Chondrocyte (in vitro differentiated cells): ENCODE measurements at regions not wholly inside any gene's neighbourhood (a gene's known extent, or its start where the extent isn't known, plus 50 kb on each side); places are given as distances from the start of the nearest gene placed in this dataset.
"Not testable (repeated sequence)": the region's sequence is repeated elsewhere in the genome, so short reads cannot be mapped to it uniquely, and the experiment has no call there.

ENCODE experiments used
- DNase-seq: peaks from one replicate; pipeline ENCODE4 v3.0.0; 2021; ENCODE audit warnings: mixed read lengths, low spot score
- H3K27ac Mint-ChIP-seq: one replicate; pipeline ENCODE4 v1.8.0; 2021; ENCODE audit warnings: mild to moderate bottlenecking, moderate library complexity, mixed read lengths; ENCODE audit not compliant: unreplicated experiment
- H3K27me3 Mint-ChIP-seq: 2 replicates; pipeline ENCODE4 v1.8.0; 2021; ENCODE audit warnings: low read depth, mixed read lengths
- H3K36me3 Mint-ChIP-seq: 2 replicates; pipeline ENCODE4 v1.8.0; 2021; ENCODE audit warnings: low read depth, mixed read lengths
- H3K4me1 Mint-ChIP-seq: 2 replicates; pipeline ENCODE4 v1.8.0; 2021; ENCODE audit warnings: low read depth, mild to moderate bottlenecking, mixed read lengths
- H3K4me3 Mint-ChIP-seq: one replicate; pipeline ENCODE4 v1.8.0; 2021; ENCODE audit warnings: mild to moderate bottlenecking, moderate library complexity, mixed read lengths; ENCODE audit not compliant: unreplicated experiment
- H3K9me3 Mint-ChIP-seq: 2 replicates; pipeline ENCODE4 v1.8.0; 2021; ENCODE audit warnings: low read depth, mixed read lengths
- TF ChIP-seq, protein P1 (sequence below): fragments of 200-600 bp; sonication (generic); IDR thresholded peaks from 2 replicates; pipeline ENCODE4 v1.5.0; 2021; ENCODE audit warnings: antibody characterized with exemption, mild to moderate bottlenecking, moderate library complexity

- Mint-ChIP-seq H3K36me3 (no peaks in the 10 kb centered on the region), H3K4me3 (no peak overlapping the region), H3K27me3 (peaks cover 4% of the 10 kb centered on the region), H3K4me1 (peaks cover 8% of the 10 kb centered on the region), H3K27ac (no peak overlapping the region), H3K9me3 (peaks cover 7% of the 10 kb centered on the region)
- TF ChIP-seq, protein P1, sequence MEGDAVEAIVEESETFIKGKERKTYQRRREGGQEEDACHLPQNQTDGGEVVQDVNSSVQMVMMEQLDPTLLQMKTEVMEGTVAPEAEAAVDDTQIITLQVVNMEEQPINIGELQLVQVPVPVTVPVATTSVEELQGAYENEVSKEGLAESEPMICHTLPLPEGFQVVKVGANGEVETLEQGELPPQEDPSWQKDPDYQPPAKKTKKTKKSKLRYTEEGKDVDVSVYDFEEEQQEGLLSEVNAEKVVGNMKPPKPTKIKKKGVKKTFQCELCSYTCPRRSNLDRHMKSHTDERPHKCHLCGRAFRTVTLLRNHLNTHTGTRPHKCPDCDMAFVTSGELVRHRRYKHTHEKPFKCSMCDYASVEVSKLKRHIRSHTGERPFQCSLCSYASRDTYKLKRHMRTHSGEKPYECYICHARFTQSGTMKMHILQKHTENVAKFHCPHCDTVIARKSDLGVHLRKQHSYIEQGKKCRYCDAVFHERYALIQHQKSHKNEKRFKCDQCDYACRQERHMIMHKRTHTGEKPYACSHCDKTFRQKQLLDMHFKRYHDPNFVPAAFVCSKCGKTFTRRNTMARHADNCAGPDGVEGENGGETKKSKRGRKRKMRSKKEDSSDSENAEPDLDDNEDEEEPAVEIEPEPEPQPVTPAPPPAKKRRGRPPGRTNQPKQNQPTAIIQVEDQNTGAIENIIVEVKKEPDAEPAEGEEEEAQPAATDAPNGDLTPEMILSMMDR: no peak
- DNase-seq: no peak
Observed at GRCh38 chr10:118963933-118964332, 65.6 kb upstream of the NANOS1 start.

DNA sequence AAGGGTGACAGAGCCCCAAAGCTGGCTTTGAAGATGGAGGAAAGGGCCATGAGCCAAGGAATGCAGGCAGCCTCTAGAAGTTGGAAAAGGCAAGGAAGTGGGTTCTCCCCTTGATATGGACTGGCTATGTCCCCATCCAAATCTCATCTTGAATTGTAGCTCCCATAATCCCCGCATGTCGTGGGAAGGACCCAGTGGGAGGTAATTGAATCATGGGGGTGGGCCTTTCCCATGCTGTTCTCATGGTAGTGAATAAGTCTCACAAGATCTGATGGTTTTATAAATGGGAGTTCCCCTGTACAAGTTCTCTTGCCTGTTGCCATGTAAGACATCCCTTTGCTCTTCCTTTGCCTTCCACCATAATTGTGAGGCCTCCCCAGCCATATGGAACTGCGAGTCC lies 65.0 kb upstream of the NANOS1 start:
- not testable (repeated sequence) for H3K36me3 Mint-ChIP-seq, H3K27ac Mint-ChIP-seq, H3K9me3 Mint-ChIP-seq, DNase-seq, H3K4me1 Mint-ChIP-seq, H3K4me3 Mint-ChIP-seq, H3K27me3 Mint-ChIP-seq

DNA sequence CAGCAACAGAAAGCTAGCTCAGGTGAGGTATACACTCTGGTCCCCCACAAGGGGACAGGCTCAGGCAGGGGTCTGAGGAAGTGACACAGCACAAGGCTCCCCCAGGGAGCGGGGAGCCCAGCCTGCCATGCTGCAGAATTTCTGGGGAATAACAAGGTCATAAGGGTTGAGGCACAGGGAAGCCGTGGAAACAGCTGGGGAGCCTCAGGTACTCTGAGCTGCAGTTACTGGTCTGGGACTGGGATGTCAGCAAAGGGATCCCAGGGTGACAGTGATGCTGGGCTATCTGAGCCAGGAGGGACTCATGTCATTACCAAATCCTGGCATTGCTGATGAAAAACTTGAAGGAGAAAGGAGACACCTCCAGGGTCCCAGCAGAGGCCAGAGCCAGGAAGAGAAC lies 64.4 kb upstream of the NANOS1 start:
- peaks cover 4% of the 10 kb centered on the region for H3K27me3 Mint-ChIP-seq
- no peak overlapping the region for H3K4me3 Mint-ChIP-seq
- H3K9me3 Mint-ChIP-seq: peaks cover 7% of the 10 kb centered on the region
- H3K36me3 Mint-ChIP-seq: no peaks in the 10 kb centered on the region
- peaks cover under 1% of the 10 kb centered on the region for H3K4me1 Mint-ChIP-seq
- no peak for DNase-seq
- TF ChIP-seq, protein P1: no peak
- H3K27ac Mint-ChIP-seq: no peak overlapping the region

DNA sequence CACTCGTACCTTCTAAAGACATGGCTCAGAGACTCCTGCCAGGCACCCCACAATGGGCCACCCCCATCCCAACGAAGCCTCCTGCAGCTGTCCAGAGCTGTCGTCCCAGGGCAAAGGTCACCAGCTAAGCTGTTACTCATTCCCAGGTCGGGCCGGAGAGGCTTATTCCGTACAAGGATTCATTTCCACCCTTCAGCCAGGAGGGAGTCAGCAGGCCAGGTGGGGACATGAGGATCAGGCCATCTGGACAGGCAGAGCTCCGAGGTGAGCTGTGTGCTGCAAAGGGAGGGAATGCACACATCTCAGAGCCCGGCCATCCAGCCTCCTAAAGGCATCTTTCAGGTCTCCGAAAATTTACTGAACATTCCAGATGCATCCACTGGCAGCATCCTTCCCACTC lies 63.9 kb upstream of the NANOS1 start:
- DNase-seq: no peak
- H3K36me3 Mint-ChIP-seq: no peaks in the 10 kb centered on the region
- no peak overlapping the region for H3K4me3 Mint-ChIP-seq
- no peaks in the 10 kb centered on the region for H3K4me1 Mint-ChIP-seq
- no peak overlapping the region for H3K27ac Mint-ChIP-seq
- peaks cover 7% of the 10 kb centered on the region for H3K9me3 Mint-ChIP-seq
- TF ChIP-seq, protein P1: no peak
- H3K27me3 Mint-ChIP-seq: peaks cover 4% of the 10 kb centered on the region

DNA sequence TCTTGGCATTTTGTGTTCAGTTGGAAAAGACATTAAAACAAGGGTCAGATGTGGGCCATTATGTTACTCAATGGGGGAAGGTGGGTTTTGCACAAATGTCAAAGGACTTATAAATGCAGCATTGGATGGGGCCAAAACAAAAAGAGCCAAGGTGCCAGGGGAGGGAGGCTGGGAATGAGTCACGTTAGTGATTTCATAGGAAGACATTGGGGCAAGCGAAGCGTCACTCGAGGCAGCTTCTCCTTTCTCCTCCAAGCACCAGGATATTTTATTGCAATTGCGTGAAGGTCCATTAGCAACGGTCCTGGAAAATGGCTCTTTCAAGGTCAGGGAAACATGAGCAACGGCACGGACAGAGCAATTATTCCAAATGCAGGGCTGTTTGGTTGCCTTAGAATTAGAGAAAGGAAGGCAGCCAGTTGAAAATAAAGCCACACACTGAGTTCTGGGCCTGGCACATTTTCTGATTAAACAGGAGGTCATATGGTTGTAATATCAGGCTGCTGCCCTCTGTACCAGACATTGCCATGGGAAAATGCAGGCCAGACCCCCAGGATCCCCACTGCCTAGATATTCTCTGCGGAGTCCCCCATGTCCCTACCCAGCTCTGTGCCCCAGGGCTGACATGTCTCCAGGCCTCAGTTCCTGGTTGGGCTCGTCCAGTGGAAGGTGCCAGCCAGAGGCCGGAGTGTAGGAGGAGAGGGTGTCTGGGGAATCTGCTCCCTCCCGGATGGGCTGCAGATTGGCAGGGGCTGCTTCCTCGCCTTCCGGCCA lies 63.3 kb upstream of the NANOS1 start:
- Mint-ChIP-seq H3K4me1 (no peaks in the 10 kb centered on the region), H3K27me3 (peaks cover 4% of the 10 kb centered on the region), H3K9me3 (peaks cover 7% of the 10 kb centered on the region), H3K36me3 (no peaks in the 10 kb centered on the region), H3K27ac (no peak overlapping the region), H3K4me3 (no peak overlapping the region)
- DNase-seq: no peak
- TF ChIP-seq, protein P1: no peak

- Mint-ChIP-seq H3K4me1 (no peaks in the 10 kb centered on the region), H3K4me3 (no peak overlapping the region), H3K9me3 (peaks cover 7% of the 10 kb centered on the region), H3K36me3 (no peaks in the 10 kb centered on the region), H3K27me3 (peaks cover 4% of the 10 kb centered on the region), H3K27ac (no peak overlapping the region)
- TF ChIP-seq, protein P1: no peak
- no peak for DNase-seq
Observed at GRCh38 chr10:118966850-118967125, 62.7 kb upstream of the NANOS1 start.
